MG63 (cell line): ENCODE measurements at regions not wholly inside any gene's neighbourhood (a gene's known extent, or its start where the extent isn't known, plus 50 kb on each side); places are given as distances from the start of the nearest gene placed in this dataset.
"Not testable (repeated sequence)": the region's sequence is repeated elsewhere in the genome, so short reads cannot be mapped to it uniquely, and the experiment has no call there.

Experiments used
- DNase-seq: peaks from one replicate; pipeline ENCODE4 v3.0.0-alpha.2; 2020
- H3K27me3 ChIP-seq: fragments of 250-450 bp; sonication (Bioruptor Pico); 2 replicates; pipeline ENCODE4 v1.5.1; 2020; ENCODE audit warnings: mild to moderate bottlenecking, moderate library complexity
- H3K36me3 ChIP-seq: fragments of 250-450 bp; sonication (Bioruptor Pico); 2 replicates; pipeline ENCODE4 v1.5.1; 2020; ENCODE audit warnings: mild to moderate bottlenecking, moderate library complexity
- H3K4me3 ChIP-seq: fragments of 250-450 bp; sonication (Bioruptor Pico); 2 replicates; pipeline ENCODE4 v1.5.1; 2020; ENCODE audit warnings: mild to moderate bottlenecking, moderate library complexity
- H3K9me3 ChIP-seq: fragments of 250-450 bp; sonication (Bioruptor Pico); 2 replicates; pipeline ENCODE4 v1.5.1; 2020; ENCODE audit warnings: mild to moderate bottlenecking, moderate library complexity

DNA sequence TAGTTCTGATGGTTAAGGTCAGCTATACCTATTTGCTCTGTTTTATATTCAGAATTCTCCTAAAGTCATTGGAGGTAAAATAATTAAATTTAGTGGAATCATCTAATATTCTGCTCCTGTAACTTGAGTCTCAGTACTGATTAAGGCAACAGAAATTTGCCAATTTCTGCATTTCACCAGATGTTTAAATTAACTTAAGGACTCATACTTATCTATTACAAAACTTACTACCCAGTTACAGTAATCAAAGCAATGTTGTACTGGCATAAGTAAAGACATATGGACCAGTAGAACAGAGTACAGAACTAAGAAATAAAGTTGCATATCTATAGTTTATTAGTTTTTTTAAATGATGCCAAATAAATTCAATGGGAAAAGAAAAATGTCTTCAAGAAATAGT is 1043.8 kb downstream of the OTOL1 start:
- no peaks in the 10 kb centered on the region for H3K36me3 ChIP-seq
- no peaks in the 10 kb centered on the region for H3K27me3 ChIP-seq
- DNase-seq: no peak
- H3K4me3 ChIP-seq: no peak overlapping the region
- no peaks in the 10 kb centered on the region for H3K9me3 ChIP-seq

DNA sequence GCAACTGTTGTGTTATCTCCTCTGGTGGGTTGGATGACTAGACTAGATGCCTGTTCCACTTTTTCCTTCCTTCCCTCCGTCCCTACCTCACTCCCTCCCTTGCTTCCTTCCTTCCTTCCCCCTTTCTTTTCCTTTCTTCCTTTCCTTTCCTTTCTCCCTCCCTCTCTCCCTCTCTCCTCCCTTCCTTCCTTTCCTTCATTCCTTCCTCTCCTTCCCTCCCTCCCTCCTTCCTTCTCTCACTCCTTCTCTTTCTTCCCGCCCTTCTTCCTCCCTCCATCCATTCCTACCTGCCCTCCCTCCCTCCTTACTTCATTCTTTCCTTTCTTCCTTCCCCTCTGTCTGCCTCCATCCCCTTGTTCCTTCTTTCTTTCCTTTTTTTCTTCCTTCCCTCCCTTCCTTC is 1045.3 kb downstream of the OTOL1 start:
- H3K36me3 ChIP-seq: no peaks in the 10 kb centered on the region
- H3K27me3 ChIP-seq: no peaks in the 10 kb centered on the region
- no peak overlapping the region for H3K4me3 ChIP-seq
- H3K9me3 ChIP-seq: no peaks in the 10 kb centered on the region
- DNase-seq: no peak

DNA sequence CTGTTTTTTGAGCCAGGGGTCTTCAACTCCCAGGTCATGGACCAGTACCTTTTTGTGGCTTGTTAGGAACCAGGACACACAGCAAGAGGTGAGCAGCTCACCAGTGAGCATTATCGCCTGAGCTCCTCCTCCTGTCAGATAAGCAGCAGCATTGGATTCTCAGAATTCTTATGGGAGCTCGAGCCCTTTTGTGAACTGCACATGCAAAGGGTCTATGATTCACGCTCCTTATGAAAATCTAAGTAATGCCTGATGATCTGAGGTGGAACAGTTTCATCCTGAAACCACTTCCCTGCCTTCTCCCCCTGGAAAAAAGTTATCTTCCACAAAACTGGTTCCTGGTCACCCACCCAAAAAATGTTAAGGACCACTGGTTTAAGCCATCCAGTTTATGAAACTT is 1047.6 kb downstream of the OTOL1 start:
- Histone ChIP-seq H3K36me3 (no peaks in the 10 kb centered on the region), H3K9me3 (no peaks in the 10 kb centered on the region), H3K4me3 (no peak overlapping the region), H3K27me3 (no peaks in the 10 kb centered on the region; the same call in 1 of the 2 replicates)
- no peak for DNase-seq

DNA sequence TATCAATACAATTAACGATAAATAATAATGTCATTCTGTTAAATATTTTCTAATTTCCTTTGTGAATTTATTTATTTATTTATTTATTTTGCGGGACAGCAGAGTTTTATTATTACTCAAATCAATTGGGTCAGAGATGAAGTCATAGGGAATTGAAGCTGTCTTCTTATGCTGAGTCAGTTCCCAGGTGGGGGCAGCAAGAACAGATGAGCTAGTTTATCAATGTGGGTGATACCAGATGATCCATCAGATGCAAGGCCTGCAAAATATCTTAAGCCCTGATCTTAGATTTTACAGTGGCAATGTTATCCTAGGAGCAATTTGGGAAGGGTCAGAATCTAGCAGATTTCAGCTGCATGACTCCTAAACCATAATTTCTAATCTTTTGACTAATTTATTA is 1050.3 kb downstream of the OTOL1 start:
- Histone ChIP-seq H3K36me3 (no peaks in the 10 kb centered on the region), H3K4me3 (no peak overlapping the region), H3K9me3 (no peaks in the 10 kb centered on the region), H3K27me3 (no peaks in the 10 kb centered on the region; the same call in 1 of the 2 replicates)
- no peak for DNase-seq

DNA sequence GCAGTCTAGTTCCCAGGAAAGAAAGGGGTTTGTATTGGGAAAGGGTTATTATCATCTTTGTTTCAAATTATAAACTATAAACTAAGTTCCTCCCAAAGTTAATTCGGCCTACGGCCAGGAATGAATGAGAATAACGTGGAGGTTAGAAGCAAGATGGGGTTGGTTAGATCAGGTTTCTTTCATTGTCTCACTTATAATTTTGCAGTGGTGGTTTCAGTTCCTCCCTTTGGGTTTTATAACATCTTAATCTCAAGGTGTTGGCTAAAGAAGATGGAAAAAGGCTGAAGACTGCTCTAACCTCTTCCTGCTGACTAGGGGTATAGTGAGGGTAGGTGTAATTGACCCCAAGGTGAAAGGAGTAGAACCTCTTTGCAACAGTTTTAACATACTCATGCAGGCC is 1050.7 kb downstream of the OTOL1 start:
- no peak for DNase-seq
- Histone ChIP-seq H3K9me3 (no peaks in the 10 kb centered on the region), H3K27me3 (no peaks in the 10 kb centered on the region; the same call in 1 of the 2 replicates), H3K4me3 (no peak overlapping the region), H3K36me3 (no peaks in the 10 kb centered on the region)

DNA sequence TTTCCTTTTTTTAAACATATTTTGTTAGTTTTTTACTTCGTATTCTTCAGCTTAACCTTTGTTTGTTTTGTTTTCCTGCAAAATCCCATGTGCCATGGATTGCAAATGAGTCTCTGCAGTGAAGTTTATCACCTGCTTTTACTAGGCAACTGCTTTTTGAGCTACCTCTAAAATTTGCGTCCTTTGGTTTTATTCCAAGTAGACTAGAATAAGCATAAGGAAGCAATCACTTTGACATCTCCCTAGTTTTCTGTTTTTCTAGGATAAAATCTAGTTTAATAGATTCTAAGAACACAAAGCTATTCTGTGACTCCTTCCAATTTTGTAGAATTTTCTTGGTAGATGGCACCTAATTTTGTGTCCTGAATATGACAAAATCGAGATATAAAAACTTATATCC is 1059.2 kb downstream of the OTOL1 start:
- Histone ChIP-seq H3K27me3 (no peaks in the 10 kb centered on the region), H3K36me3 (no peaks in the 10 kb centered on the region), H3K9me3 (no peaks in the 10 kb centered on the region), H3K4me3 (no peak overlapping the region)
- no peak for DNase-seq

DNA sequence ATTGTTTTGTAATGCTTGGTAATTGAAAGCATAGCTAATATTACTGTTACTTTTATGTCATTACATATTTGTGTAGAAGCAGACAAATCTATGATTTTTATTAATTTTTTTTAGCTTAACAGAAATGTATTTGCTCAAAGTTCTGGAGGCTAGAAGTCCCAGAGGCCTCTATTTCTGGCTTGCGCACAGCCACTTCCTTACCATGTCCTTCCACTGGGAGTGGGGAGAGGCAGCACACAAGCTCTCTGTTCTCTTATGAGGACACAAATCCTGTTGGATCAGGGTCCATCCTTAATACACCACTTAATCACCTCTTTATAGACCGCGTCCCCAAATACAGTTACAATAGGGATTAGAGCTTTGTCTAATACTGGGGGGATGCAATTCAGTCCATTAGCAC is 1061.4 kb downstream of the OTOL1 start:
- DNase-seq: no peak
- H3K4me3 ChIP-seq: no peak overlapping the region
- H3K9me3 ChIP-seq: no peaks in the 10 kb centered on the region
- no peaks in the 10 kb centered on the region for H3K27me3 ChIP-seq
- H3K36me3 ChIP-seq: no peaks in the 10 kb centered on the region

DNA sequence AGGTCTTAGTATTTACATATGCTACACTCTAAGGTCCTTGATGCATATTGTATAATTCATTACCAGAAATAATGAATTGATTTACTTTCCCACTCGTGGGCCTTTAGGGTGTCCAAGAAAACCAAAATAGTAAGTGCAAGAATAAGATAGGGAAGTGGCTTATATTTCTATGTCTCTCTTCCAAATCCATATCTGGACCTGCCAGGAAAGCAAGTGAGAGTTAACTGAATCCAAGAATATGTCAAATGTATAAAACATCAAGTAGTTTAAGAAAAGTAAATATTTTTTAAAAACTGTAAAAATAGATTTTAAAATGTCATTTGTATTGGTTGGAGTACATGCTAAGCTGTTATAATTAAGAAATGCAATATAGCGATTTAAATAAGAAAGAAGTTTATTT is 1072.1 kb downstream of the OTOL1 start:
- DNase-seq: no peak
- Histone ChIP-seq H3K9me3 (no peaks in the 10 kb centered on the region), H3K4me3 (no peak overlapping the region), H3K27me3 (no peaks in the 10 kb centered on the region), H3K36me3 (no peaks in the 10 kb centered on the region)

DNA sequence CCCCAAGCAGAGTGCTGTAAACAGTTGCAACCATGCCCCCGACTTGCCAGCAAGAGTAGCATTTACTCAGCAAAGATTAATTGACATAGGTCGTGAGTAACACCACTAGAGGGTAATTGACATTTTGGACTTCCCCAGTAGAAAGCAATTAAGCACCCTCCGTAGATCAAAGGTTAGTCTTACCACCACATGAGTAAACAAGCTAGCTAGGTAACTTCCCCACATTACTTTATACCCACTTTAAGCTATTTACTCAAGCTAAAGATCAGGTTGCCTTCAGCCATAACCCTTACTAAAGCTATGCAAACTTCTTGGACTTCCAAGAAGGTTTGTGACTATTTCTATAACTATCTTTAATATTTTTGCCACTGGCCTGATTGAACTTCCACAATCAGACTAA is 1072.7 kb downstream of the OTOL1 start:
- Histone ChIP-seq H3K4me3 (no peak overlapping the region), H3K9me3 (no peaks in the 10 kb centered on the region), H3K27me3 (no peaks in the 10 kb centered on the region), H3K36me3 (no peaks in the 10 kb centered on the region)
- no peak for DNase-seq

DNA sequence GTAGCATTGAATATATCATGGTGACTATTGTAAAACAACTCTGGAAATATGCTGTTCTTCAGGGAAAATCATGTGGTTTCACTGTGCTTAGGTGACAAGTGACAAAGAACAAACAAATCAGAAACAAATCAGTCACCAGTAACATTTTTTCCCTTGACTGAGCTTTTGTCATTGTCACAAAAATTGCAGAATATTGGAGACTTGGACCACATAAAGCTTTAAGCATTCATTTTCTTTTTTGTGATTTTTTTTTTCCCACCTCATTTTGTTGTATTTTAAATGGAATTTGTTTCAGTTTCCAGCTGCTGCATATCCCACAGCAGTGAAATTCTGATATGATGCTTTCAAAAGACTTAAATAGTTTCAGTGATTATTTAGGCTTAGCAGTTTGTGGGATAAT is 1088.4 kb downstream of the OTOL1 start:
- H3K9me3 ChIP-seq: no peaks in the 10 kb centered on the region
- no peaks in the 10 kb centered on the region for H3K36me3 ChIP-seq
- H3K27me3 ChIP-seq: no peaks in the 10 kb centered on the region
- no peak overlapping the region for H3K4me3 ChIP-seq
- DNase-seq: no peak

DNA sequence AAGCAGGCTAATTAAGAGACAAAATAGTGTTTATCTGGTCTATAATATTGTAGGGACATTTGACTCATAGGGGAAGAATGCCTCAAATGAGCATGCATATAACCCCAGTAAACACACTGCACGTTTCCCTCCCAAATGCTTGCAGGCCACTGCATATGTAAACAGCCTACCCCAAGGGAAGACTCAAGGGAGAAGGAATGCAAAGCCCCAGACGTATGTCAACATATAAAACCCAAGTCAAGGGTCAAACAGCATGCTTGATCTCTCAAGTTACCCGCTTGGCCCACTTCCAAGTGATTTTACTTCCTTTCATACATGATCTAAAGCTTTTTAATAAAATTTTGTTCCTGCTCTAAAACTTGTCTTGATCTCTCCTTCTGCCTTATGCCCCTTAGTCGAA is 1090.0 kb downstream of the OTOL1 start:
- DNase-seq: no peak
- no peaks in the 10 kb centered on the region for H3K9me3 ChIP-seq
- no peaks in the 10 kb centered on the region for H3K27me3 ChIP-seq
- no peak overlapping the region for H3K4me3 ChIP-seq
- H3K36me3 ChIP-seq: no peaks in the 10 kb centered on the region

DNA sequence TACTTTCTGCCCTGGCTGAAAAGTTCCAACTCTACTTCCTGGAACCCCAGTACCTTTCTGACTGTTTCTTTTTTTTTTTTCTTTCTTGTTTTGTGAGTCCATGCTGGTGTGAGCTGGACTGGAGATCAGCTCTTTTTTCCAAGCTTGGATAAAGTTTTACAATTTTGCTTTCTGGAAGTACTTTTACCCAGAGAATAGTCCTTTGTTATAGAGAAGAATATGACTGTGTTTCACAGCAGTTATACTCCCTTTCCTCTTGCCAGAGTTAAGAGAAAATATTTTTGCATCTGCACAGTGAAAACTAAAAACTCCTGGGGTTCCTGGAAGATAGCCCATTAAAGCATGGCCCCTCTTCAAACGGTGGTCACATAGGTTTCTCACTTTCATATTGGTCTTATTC is 1100.6 kb downstream of the OTOL1 start:
- no peaks in the 10 kb centered on the region for H3K36me3 ChIP-seq

DNA sequence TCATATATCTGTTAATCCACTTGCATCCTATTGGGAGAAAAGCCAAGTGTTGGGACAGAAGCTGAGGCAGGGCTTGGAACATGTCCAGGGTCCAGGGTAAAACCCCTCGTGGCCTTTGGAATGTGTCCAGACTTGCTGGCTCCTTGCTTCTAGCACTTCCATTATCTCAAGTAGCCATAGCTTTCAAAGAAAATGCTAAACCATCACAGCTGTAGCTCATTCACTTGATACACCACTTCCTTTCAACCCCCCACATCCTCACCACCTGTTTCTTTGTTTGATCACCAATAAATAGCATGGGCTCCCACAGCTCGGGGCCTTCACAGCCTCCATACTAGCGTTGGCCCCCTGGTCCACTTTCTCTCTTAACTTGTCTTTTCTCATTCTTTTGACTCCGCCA is 1101.9 kb downstream of the OTOL1 start:
- H3K9me3 ChIP-seq: not testable (repeated sequence)

More for the DNA sequence above, 1100.6 kb downstream of the OTOL1 start:
- H3K27me3 ChIP-seq: no peaks in the 10 kb centered on the region
- H3K9me3 ChIP-seq: no peaks in the 10 kb centered on the region
- no peak for DNase-seq
- H3K4me3 ChIP-seq: no peak overlapping the region

DNA sequence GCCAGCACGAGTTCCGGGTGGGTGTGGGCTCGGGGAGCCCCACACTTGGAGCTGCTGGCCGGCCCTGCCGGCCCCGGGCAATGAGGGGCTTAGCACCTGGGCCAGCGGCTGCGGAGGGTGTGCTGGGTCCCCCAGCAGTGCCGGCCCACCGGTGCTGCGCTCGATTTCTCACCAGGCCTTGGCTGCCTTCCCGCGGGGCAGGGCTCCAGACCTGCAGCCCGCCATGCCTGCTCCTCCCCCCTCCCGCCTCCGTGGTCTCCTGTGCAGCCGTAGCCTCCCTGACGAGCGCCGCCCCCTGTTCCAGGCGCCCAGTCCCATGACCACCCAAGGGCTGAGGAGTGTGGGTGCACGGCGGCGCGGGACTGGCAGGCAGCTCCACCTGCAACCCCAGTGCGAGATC is 1103.1 kb downstream of the OTOL1 start:
- not testable (repeated sequence) for H3K36me3 ChIP-seq, H3K9me3 ChIP-seq, H3K4me3 ChIP-seq, H3K27me3 ChIP-seq, DNase-seq

More for the DNA sequence above, 1101.9 kb downstream of the OTOL1 start:
- not testable (repeated sequence) for DNase-seq, H3K36me3 ChIP-seq, H3K27me3 ChIP-seq, H3K4me3 ChIP-seq

DNA sequence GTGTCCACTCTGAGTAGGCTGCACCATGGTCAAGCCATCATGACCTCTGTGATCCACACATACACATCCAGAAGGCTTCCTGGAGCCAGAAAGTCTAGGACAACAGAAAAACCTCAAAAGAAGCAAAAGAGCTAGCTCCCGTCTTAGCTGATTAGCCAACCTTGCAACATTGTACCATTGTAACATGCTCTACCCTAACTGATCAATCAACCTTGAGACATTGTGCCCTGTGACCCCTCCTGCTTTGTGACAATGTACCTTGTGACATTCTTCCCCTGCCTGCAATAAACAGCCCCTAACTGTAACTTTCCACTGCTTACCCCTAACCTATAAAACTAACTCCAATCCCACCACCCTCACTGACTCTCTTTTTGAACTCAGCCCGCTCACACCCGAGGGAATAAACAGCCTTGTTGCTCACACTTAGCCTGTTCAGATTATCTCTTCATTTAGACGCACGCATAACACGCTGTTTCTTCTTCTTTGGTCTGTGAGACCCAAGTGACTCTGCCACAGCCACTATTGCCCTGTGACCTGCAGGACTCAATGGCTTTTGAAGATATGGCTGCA is 1104.6 kb downstream of the OTOL1 start:
- H3K36me3 ChIP-seq: no peaks in the 10 kb centered on the region
- no peak for DNase-seq
- no peaks in the 10 kb centered on the region for H3K9me3 ChIP-seq
- H3K27me3 ChIP-seq: no peaks in the 10 kb centered on the region
- no peak overlapping the region for H3K4me3 ChIP-seq

DNA sequence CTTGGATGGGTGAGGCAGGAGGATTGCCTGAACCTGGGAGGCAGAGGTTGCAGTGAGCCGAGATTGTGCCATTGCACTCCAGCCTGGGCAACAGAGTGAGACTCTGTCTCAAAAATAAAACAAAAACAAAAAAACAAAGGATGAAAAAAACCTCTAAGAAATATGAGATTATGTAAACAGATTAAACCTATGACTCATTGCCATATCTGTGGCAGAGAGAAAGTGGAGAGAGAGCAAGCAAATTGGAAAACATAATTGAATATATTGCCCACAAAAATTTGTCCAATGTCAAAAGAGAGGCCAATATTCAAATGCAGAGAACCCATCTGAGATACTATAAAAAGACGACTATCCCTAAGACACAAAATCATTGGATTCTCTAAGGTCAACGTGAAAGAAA is 1106.0 kb downstream of the OTOL1 start:
- no peak for DNase-seq

DNA sequence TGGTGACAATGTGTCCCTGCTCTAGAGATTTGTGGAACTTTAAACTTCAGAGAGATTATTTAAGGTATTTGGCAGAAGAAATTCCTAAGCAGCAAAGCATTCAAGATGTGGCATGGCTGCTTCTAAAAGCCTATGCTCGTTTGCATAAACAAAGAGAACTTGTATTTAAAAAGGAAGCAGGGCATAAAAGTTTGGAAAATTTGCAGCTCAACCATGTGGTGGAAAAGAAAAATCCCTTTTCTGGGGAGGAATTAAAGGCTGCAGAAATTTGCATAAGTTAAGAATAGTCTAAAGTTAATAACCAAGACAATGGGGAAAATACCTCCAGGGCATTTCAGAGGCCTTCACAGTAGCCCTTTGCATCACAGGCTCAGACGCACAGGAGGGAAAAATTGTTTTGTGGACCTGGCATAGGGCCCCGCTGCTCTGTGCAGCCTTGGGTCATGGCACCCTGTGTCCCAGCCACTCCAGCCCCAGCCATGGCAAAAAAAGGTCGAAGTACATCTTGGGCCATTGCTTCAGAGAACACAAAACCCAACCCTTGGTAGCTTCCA is 1109.1 kb downstream of the OTOL1 start:
- H3K36me3 ChIP-seq: no peaks in the 10 kb centered on the region
- DNase-seq: no peak
- no peak overlapping the region for H3K4me3 ChIP-seq
- H3K27me3 ChIP-seq: no peaks in the 10 kb centered on the region
- H3K9me3 ChIP-seq: no peaks in the 10 kb centered on the region

More for the DNA sequence above, 1106.0 kb downstream of the OTOL1 start:
- H3K4me3 ChIP-seq: no peak overlapping the region
- no peaks in the 10 kb centered on the region for H3K36me3 ChIP-seq
- no peaks in the 10 kb centered on the region for H3K27me3 ChIP-seq
- H3K9me3 ChIP-seq: no peaks in the 10 kb centered on the region

DNA sequence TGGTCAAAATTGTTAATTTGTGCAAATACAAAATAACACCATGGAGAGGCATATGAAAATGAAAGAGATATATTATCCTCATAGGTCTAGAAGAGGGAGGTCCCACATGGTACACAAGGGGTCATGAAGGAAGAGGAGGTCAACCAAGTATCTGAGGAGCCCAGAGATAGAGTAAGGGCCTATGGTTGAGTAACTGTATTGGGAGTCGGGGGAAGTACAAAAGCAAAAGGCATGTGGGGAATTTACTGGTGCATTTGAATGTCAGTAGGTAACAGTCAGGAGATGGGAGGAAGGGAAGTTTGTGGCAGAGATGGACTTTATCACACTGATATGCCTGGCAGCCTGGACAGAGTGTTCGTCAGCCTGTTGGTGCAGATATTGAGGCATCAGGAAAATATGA is 1113.7 kb downstream of the OTOL1 start:
- no peak for DNase-seq
- H3K36me3 ChIP-seq: no peaks in the 10 kb centered on the region

DNA sequence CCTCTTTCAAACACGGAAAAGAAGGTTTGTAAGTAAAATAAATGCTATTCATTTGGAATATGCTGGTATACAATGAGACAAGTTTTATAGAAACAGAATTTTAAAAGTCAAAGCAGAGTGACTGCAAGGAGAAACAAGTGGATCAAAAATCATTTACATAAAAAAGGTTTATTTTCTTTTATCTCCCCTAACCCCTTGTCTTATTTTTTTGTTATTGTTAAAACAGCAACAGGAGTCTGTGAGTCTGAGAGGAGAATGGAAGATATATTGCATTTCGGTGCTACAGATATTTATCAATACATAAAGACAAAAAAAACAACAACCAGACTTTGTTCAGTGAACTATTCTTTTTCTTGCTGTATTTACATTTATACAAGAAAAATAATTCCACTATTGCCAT is 1116.4 kb downstream of the OTOL1 start:
- DNase-seq: no peak
- H3K27me3 ChIP-seq: no peaks in the 10 kb centered on the region
- no peaks in the 10 kb centered on the region for H3K9me3 ChIP-seq
- H3K36me3 ChIP-seq: no peaks in the 10 kb centered on the region
- no peak overlapping the region for H3K4me3 ChIP-seq

More for the DNA sequence above, 1113.7 kb downstream of the OTOL1 start:
- Histone ChIP-seq H3K27me3 (no peaks in the 10 kb centered on the region), H3K4me3 (no peak overlapping the region), H3K9me3 (no peaks in the 10 kb centered on the region)
